ENCODE measurements at regions not wholly inside any gene's neighbourhood (a gene's known extent, or its start where the extent isn't known, plus 50 kb on each side); places are given as distances from the start of the nearest gene placed in this dataset.

DNA sequence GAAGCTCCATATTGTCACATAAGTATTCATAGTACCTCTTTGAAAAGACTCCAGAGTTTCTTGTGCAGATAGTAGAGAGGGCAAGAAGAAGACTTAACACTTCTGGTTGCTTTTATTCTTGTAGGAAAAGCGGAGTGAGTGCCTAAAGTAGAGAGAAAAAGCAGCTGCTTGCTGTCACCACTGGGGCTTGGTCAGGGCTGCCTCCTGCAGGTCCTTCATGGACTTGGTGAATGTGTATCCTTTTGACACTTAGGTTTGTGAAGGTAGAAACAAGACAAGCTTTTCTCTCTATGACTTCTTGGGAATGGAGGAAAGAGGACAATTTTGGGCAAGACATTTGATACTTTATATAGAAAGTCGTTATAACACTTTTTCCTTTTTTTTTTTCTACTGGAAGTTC lies 312.8 kb upstream of the FANCL start:
- TF ChIP-seq, protein P1, sequence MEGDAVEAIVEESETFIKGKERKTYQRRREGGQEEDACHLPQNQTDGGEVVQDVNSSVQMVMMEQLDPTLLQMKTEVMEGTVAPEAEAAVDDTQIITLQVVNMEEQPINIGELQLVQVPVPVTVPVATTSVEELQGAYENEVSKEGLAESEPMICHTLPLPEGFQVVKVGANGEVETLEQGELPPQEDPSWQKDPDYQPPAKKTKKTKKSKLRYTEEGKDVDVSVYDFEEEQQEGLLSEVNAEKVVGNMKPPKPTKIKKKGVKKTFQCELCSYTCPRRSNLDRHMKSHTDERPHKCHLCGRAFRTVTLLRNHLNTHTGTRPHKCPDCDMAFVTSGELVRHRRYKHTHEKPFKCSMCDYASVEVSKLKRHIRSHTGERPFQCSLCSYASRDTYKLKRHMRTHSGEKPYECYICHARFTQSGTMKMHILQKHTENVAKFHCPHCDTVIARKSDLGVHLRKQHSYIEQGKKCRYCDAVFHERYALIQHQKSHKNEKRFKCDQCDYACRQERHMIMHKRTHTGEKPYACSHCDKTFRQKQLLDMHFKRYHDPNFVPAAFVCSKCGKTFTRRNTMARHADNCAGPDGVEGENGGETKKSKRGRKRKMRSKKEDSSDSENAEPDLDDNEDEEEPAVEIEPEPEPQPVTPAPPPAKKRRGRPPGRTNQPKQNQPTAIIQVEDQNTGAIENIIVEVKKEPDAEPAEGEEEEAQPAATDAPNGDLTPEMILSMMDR (IDR thresholded peaks at IDR 0.05): peak; percentile 58
- TF ChIP-seq SIN3A (IDR thresholded peaks at IDR 0.05; ENCODE audit: borderline replicate concordance, insufficient read depth, low read depth, low read length) (no peak), POLR2AphosphoS5 (IDR thresholded peaks at IDR 0.05; ENCODE audit: low read depth, low read length) (no peak), TCF7L2 (IDR thresholded peaks at IDR 0.05; ENCODE audit: low read depth, low read length) (no peak)
